ENCODE measurements at regions not wholly inside any gene's neighbourhood (a gene's known extent, or its start where the extent isn't known, plus 50 kb on each side); places are given as distances from the start of the nearest gene placed in this dataset.
A peak's percentile ranks its signal among the peaks of the same experiment; 100 is the strongest.

DNA sequence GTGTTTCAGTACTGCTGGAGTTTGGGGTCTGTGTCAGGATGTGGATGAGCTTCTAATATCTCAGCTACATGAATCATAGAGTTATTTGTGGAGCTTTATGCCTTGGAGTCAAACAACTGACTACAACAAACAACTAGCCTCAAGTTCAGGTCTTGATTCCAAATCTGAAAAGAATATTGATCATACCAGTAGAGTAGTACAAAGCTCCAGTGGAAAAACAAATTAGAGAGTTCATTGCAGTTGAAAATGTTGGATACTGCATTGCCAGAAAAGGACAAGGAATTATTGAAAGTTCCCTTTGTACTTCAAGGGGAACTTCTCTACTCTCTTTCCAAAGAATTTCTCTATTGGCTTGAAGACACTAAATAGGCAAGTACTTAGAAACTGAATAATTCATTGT, 117.6 kb upstream of the CTTNBP2 start:
- H3K9me3 ChIP-seq = no peaks in the 10 kb centered on the region
- H3K4me1 ChIP-seq = no peaks in the 10 kb centered on the region
- H3K36me3 ChIP-seq = no peaks in the 10 kb centered on the region
- no peak overlapping the region for H3K4me3 ChIP-seq
- no peak overlapping the region for H3K27ac ChIP-seq
- no peak for DNase-seq (ENCODE audit: low spot score)
- TF ChIP-seq, protein P1, sequence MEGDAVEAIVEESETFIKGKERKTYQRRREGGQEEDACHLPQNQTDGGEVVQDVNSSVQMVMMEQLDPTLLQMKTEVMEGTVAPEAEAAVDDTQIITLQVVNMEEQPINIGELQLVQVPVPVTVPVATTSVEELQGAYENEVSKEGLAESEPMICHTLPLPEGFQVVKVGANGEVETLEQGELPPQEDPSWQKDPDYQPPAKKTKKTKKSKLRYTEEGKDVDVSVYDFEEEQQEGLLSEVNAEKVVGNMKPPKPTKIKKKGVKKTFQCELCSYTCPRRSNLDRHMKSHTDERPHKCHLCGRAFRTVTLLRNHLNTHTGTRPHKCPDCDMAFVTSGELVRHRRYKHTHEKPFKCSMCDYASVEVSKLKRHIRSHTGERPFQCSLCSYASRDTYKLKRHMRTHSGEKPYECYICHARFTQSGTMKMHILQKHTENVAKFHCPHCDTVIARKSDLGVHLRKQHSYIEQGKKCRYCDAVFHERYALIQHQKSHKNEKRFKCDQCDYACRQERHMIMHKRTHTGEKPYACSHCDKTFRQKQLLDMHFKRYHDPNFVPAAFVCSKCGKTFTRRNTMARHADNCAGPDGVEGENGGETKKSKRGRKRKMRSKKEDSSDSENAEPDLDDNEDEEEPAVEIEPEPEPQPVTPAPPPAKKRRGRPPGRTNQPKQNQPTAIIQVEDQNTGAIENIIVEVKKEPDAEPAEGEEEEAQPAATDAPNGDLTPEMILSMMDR (IDR thresholded peaks at IDR 0.05) = no peak
- H3K27me3 ChIP-seq = no peaks in the 10 kb centered on the region

DNA sequence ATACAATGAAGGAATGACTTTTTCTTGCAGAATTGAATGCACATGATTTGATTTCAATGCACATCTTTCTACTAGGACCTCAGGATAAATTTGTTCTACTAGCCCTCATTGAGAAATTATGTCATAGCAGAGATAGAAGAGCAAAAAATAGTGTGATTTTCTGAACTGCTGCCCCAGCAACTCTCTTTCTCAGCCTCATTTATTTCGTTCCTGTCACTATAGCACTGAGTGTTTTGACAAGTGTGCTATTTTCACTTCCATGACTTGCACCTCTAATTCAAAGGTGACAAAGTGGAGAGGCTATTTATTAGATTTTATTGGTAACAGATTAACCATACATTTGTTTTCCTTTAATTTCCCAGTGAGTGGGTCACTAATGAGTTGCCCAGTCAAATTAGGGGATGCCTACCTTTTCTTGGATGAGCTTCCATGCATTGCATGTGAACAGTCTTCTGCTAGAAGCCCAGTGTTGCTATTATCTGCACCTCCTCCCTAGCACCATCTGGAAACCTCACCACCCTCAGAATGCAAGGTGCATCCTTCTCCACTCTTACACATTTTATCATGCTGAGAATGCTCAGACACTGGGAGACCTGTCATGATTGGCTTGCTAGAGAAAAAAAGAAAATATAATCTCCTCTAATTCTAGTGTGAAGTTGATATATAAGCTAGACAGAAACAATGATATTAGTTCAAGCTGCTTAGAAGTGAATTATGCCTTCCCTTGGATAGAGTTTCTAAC, 119.6 kb upstream of the CTTNBP2 start:
- no peak overlapping the region for H3K27ac ChIP-seq
- TF ChIP-seq, protein P1 (IDR thresholded peaks at IDR 0.05) = no peak
- H3K9me3 ChIP-seq = no peaks in the 10 kb centered on the region
- no peaks in the 10 kb centered on the region for H3K4me1 ChIP-seq
- DNase-seq (ENCODE audit: low spot score) = no peak
- no peak overlapping the region for H3K4me3 ChIP-seq
- H3K27me3 ChIP-seq = no peaks in the 10 kb centered on the region
- H3K36me3 ChIP-seq = no peaks in the 10 kb centered on the region

DNA sequence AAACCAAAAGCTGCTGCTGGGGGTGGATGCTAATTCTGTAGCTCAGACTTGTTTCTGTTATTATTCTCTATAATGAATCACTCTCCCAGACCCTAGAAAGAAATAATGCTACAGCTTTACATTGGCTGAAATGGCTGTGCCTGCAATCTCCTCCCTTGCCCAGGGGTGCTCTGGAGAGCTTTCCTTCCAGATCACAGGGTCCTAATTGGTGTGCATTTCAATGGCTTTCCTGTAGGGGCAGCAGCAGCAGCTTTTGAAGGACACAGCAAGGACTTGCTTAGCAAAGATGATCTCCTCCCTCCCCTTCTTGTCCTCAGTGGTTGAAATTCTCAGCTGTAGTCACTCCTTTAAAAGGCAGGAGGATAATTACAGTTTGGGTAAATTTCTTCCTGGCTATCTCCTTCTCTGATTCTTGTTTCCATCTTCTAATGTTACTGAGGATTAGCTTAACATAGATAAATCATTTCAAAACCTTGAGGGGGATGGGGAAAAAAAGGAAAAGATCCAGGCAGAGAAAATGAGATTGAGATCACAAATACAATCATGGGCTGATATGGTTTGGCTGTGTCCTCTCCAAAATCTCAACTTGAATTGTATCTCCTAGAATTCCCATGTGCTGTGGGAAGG, 120.2 kb upstream of the CTTNBP2 start:
- TF ChIP-seq, protein P1 (IDR thresholded peaks at IDR 0.05) = peak in 1 of 2 donors; percentile 45
- H3K27ac ChIP-seq = no peak overlapping the region
- DNase-seq (ENCODE audit: low spot score) = no peak
- H3K4me3 ChIP-seq = no peak overlapping the region
- H3K36me3 ChIP-seq = no peaks in the 10 kb centered on the region
- H3K27me3 ChIP-seq = no peaks in the 10 kb centered on the region
- H3K4me1 ChIP-seq = no peaks in the 10 kb centered on the region
- no peaks in the 10 kb centered on the region for H3K9me3 ChIP-seq

DNA sequence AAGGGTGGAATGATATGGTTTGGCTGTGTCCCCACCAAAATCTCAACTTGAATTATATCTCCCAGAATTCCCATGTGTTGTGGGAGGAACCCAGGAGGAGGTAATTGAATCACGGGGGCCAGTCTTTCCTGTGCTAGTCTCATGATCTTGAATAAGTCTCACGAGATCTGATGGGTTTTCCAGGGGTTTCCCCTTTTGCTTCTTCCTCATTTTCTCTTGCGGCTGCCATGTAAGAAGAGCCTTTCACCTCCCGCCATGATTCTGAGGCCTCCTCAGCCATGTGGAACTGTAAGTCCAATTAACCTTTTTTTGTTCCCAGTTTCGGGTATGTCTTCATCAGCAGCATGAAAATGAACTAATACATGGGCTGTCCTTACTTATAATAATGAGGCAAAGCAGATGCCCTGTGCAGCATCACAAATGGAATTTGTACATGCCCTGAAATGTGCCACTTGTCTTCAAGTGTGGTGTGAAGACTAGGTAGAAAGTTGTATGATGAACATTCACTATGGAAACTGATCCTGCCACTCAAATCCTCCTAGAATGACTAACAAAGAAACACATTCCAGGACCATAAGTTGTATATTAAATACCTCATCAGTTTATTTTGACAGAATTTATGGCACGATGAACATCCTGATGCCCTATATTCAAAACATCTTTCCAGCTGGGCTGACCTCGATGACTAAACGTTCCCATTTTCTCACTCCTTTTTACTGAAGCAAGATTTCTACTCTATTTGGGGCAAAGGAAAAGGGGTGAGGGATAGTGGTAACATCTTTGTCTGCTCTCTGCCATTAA, 122.8 kb upstream of the CTTNBP2 start:
- no peaks in the 10 kb centered on the region for H3K9me3 ChIP-seq
- H3K4me1 ChIP-seq = no peaks in the 10 kb centered on the region
- TF ChIP-seq, protein P1 (IDR thresholded peaks at IDR 0.05) = no peak
- DNase-seq (ENCODE audit: low spot score) = no peak
- H3K4me3 ChIP-seq = no peak overlapping the region
- H3K27ac ChIP-seq = no peak overlapping the region
- no peaks in the 10 kb centered on the region for H3K36me3 ChIP-seq
- no peaks in the 10 kb centered on the region for H3K27me3 ChIP-seq

DNA sequence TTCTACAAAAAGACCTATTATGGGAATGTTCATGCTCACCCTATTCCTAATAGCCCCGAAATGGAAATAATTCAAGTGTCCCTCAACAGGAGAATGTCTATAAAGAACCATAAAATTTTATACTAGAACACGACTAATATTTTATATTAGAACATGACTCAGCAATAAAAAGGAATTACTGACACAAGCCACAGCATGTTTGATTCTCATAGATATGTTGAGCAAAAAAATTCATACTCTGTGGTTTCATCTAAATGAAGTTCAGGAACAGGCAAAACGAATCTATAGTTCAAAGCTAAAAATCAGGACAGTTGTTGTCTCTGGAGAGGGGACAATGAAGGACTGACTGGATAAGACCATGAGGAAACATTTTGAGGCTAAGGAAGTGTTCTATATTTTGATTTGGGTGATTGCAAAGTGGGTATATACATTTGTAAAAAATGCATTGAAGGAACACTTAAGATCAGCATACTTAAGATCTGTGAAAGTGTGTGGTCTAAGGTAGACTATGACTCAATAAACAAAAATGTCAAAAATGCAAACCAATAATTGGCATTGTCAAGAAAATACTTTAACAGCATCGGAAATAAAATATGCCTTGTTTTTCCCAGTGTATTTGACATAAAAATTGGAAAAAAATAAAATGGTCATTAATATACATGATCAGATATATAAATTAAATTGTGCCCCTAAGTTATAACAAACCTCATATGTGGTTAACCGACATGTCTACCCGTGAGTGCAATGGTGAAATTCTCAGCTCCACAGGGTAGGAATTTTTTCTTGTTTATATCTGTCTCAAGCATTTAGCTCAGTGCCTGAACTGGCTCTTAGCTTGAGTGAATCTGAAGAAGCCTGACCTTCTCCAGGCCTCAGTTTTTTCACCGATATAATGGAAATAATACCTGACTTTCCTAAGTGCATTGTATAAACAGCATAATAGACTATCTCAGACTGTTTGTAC, 124.9 kb upstream of the CTTNBP2 start:
- Histone ChIP-seq H3K36me3 (no peaks in the 10 kb centered on the region), H3K27me3 (no peaks in the 10 kb centered on the region), H3K4me3 (no peak overlapping the region), H3K4me1 (no peaks in the 10 kb centered on the region), H3K27ac (no peak overlapping the region), H3K9me3 (no peaks in the 10 kb centered on the region)
- DNase-seq (ENCODE audit: low spot score) = no peak
- TF ChIP-seq, protein P1 (IDR thresholded peaks at IDR 0.05) = no peak
